ENCODE measurements at regions not wholly inside any gene's neighbourhood (a gene's known extent, or its start where the extent isn't known, plus 50 kb on each side); places are given as distances from the start of the nearest gene placed in this dataset.

GRCh38 chr18:9015689-9016088 lies 86.8 kb upstream of the NDUFV2 start (continued):
- TF ChIP-seq SP1 (IDR thresholded peaks at IDR 0.05; ENCODE audit: low read depth, low read length) (no peak), SIRT6 (IDR thresholded peaks at IDR 0.05; ENCODE audit: low read length) (no peak), ASH2L (IDR thresholded peaks at IDR 0.05; ENCODE audit: low read length) (no peak), SIN3A (conservative IDR thresholded peaks at IDR 0.05 in 1 of 2, IDR thresholded peaks at IDR 0.05 in 1 of 2; ENCODE audit: low read depth in 1 of 2, low read length in 2 of 2) (no peak), EZH2 (IDR thresholded peaks at IDR 0.05; ENCODE audit: low read depth, low read length, severe bottlenecking) (no peak), TEAD4 (IDR thresholded peaks at IDR 0.05; ENCODE audit: low read depth, low read length) (no peak), GTF2F1 (IDR thresholded peaks at IDR 0.05; ENCODE audit: borderline replicate concordance, low read depth, low read length) (no peak), JUND (IDR thresholded peaks at IDR 0.05; ENCODE audit: low read length) (no peak)

Measured in H1 (cell line).